ENCODE measurements at regions not wholly inside any gene's neighbourhood (a gene's known extent, or its start where the extent isn't known, plus 50 kb on each side); places are given as distances from the start of the nearest gene placed in this dataset.

GRCh38 chr4:3845094-3845743 is 79.0 kb downstream of the ADRA2C start:
- TF ChIP-seq CTCF (conservative IDR thresholded peaks at IDR 0.05; ENCODE audit: low read length) (no peak), EZH2phosphoT487 (IDR thresholded peaks at IDR 0.05; ENCODE audit: borderline replicate concordance) (no peak)

All from Loucy (cell line).